ENCODE measurements at regions not wholly inside any gene's neighbourhood (a gene's known extent, or its start where the extent isn't known, plus 50 kb on each side); places are given as distances from the start of the nearest gene placed in this dataset.

GRCh38 chr6:141347906-141348492 is 784.7 kb upstream of the GJE1 start:
- DNase-seq (ENCODE audit: low read depth in 4 of 4, low spot score in 3 of 4): no peak

- DNase-seq (ENCODE audit: low read depth in 4 of 4, low spot score in 3 of 4): no peak
Observed at GRCh38 chr6:141347086-141347485, 785.6 kb upstream of the GJE1 start.

- no peak for DNase-seq (ENCODE audit: low read depth in 4 of 4, low spot score in 3 of 4)
Observed at GRCh38 chr6:141346535-141346934, 786.2 kb upstream of the GJE1 start.

- no peak for DNase-seq (ENCODE audit: low read depth in 4 of 4, low spot score in 3 of 4)
Observed at GRCh38 chr6:141337191-141337590, 795.5 kb upstream of the GJE1 start.

GRCh38 chr6:141335477-141336273 is 797.0 kb upstream of the GJE1 start:
- no peak for DNase-seq (ENCODE audit: low read depth in 4 of 4, low spot score in 3 of 4)

- DNase-seq (ENCODE audit: low read depth in 4 of 4, low spot score in 3 of 4): no peak
Observed at GRCh38 chr6:141326925-141327324, 805.8 kb upstream of the GJE1 start.

- no peak for DNase-seq (ENCODE audit: low read depth in 4 of 4, low spot score in 3 of 4)
Observed at GRCh38 chr6:141326426-141326825, 806.3 kb upstream of the GJE1 start.

- DNase-seq (ENCODE audit: low read depth in 4 of 4, low spot score in 3 of 4): no peak
Observed at GRCh38 chr6:141321493-141322347, 811.0 kb upstream of the GJE1 start.

- no peak for DNase-seq (ENCODE audit: low read depth in 4 of 4, low spot score in 3 of 4)
Observed at GRCh38 chr6:141316236-141316635, 816.5 kb upstream of the GJE1 start.

- DNase-seq (ENCODE audit: low read depth in 4 of 4, low spot score in 3 of 4): no peak
Observed at GRCh38 chr6:141313986-141314385, 818.7 kb upstream of the GJE1 start.

GRCh38 chr6:141309295-141309694 is 823.4 kb upstream of the GJE1 start:
- no peak for DNase-seq (ENCODE audit: low read depth in 4 of 4, low spot score in 3 of 4)

GRCh38 chr6:141307309-141307998 is 825.3 kb upstream of the GJE1 start:
- DNase-seq (ENCODE audit: low read depth in 4 of 4, low spot score in 3 of 4): no peak

- DNase-seq (ENCODE audit: low read depth in 4 of 4, low spot score in 3 of 4): no peak
Observed at GRCh38 chr6:141303907-141304306, 828.8 kb upstream of the GJE1 start.

- no peak for DNase-seq (ENCODE audit: low read depth in 4 of 4, low spot score in 3 of 4)
Observed at GRCh38 chr6:141301779-141302178, 830.9 kb upstream of the GJE1 start.

- DNase-seq (ENCODE audit: low read depth in 4 of 4, low spot score in 3 of 4): no peak
Observed at GRCh38 chr6:141290941-141291721, 841.6 kb upstream of the GJE1 start.

GRCh38 chr6:141288947-141289346 is 843.8 kb upstream of the GJE1 start:
- no peak for DNase-seq (ENCODE audit: low read depth in 4 of 4, low spot score in 3 of 4)

- no peak for DNase-seq (ENCODE audit: low read depth in 4 of 4, low spot score in 3 of 4)
Observed at GRCh38 chr6:141282263-141282662, 850.5 kb upstream of the GJE1 start.

- DNase-seq (ENCODE audit: low read depth in 4 of 4, low spot score in 3 of 4): no peak
Observed at GRCh38 chr6:141269684-141270083, 863.0 kb upstream of the GJE1 start.

GRCh38 chr6:141267420-141267819 is 865.3 kb upstream of the GJE1 start:
- DNase-seq (ENCODE audit: low read depth in 4 of 4, low spot score in 3 of 4): no peak
